WI38 (cell line): ENCODE measurements at regions not wholly inside any gene's neighbourhood (a gene's known extent, or its start where the extent isn't known, plus 50 kb on each side); places are given as distances from the start of the nearest gene placed in this dataset.

Source experiments
- H3K4me3 ChIP-seq: 2 replicates; pipeline ENCODE4 v1.5.1; 2011; ENCODE audit warnings: low read depth, mild to moderate bottlenecking, control low read depth, low read length
- TF ChIP-seq, protein P1 (sequence below): IDR thresholded peaks from 2 replicates; pipeline ENCODE4 v1.5.1; 2012; ENCODE audit warnings: low read depth, mild to moderate bottlenecking, control low read depth, low read length

DNA sequence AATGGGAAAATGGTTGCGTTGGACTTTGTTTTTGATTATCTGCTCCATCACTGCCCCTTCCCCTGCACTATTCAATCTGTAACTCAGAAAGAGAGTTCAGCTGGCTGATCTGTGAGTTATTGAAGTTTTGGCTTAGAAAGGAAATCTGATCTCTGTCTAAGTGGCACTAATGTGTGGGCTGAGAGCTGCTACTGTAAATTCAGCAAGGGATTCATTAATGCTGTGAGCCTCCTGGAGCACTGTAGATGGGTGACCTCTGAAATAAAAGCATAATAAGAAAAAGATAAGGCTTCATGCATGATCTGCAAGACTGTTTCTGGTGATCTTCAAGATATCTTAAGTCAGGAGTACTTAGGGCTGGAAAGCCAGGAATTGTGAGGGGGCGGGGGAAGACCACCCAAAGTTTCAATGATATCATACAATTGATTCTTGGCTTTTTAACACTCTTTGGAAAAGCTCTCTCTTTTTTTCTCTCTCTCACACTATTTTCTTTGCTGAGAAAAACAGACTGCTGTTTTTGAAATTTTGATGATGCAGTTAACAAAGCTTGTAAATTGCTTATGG is 101.1 kb downstream of the C12orf75 start:
- no peak overlapping the region for H3K4me3 ChIP-seq
- TF ChIP-seq, protein P1, sequence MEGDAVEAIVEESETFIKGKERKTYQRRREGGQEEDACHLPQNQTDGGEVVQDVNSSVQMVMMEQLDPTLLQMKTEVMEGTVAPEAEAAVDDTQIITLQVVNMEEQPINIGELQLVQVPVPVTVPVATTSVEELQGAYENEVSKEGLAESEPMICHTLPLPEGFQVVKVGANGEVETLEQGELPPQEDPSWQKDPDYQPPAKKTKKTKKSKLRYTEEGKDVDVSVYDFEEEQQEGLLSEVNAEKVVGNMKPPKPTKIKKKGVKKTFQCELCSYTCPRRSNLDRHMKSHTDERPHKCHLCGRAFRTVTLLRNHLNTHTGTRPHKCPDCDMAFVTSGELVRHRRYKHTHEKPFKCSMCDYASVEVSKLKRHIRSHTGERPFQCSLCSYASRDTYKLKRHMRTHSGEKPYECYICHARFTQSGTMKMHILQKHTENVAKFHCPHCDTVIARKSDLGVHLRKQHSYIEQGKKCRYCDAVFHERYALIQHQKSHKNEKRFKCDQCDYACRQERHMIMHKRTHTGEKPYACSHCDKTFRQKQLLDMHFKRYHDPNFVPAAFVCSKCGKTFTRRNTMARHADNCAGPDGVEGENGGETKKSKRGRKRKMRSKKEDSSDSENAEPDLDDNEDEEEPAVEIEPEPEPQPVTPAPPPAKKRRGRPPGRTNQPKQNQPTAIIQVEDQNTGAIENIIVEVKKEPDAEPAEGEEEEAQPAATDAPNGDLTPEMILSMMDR, result no peak

DNA sequence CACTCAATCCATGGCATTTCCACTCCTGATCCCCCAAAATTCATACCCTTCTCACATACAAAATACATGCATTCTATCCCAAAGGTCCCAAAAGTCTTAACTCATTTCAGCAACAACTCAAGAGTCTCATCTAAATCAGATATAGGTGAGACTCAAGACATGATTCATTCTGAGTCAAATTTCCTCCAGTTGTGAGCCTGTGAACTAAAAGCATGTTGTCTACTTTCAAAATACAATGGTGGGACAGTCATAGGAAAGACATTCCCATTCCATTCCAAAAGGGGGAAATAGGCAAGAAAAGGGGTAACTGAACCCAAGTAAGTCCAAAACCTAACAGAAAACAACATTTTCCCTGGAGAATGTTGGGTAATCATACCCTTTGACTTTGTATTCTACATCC is 103.3 kb downstream of the C12orf75 start:
- H3K4me3 ChIP-seq, result no peak overlapping the region
- TF ChIP-seq, protein P1, result no peak

DNA sequence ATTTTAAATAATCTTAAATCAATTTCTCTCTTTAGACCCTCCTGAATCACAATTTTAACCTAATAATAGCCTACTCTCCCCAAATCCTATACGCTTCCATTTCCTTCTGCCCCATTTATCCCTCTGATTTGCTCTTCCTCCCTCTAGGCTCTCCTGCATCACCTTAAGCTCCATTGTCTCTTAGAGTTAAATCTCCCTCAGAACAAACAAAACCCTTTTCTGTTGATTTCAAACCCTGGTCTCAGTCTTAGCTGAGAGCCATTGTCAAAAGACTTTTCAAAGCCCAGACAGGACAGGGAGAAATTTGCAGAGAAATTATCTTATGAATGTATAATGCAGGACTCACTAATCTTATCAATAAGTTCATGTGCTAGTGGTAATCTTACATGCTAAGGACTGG is 106.1 kb downstream of the C12orf75 start:
- TF ChIP-seq, protein P1, result no peak
- H3K4me3 ChIP-seq, result no peak overlapping the region

DNA sequence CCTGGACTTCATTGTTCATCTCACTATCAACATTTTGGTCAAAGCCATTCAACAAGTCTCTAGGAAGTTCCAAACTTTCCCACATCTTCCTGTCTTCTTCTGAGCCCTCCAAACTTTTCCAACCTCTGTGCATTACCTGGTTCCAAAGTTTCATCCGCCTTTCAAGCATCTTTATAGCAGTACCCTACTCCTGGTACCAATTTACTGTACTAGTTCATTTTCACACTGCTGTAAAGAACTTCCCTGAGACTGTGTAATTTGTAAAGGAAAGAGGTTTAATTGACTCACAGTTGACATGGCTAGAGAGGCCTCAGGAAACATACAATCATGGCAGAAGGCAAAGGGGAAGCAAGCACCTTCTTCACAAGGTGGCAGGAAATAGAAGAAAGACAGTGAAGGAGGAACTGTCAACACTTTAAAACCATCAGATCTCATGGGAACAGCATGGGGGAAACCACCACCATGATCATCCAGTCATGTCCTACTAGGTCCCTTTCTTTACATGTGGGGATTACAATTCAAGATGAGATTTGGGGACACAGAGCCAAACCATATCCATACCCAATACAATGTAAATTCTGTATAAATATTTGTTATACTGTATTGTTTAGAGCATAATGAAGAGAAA is 109.7 kb downstream of the C12orf75 start:
- TF ChIP-seq, protein P1, result no peak
- H3K4me3 ChIP-seq, result no peak overlapping the region

DNA sequence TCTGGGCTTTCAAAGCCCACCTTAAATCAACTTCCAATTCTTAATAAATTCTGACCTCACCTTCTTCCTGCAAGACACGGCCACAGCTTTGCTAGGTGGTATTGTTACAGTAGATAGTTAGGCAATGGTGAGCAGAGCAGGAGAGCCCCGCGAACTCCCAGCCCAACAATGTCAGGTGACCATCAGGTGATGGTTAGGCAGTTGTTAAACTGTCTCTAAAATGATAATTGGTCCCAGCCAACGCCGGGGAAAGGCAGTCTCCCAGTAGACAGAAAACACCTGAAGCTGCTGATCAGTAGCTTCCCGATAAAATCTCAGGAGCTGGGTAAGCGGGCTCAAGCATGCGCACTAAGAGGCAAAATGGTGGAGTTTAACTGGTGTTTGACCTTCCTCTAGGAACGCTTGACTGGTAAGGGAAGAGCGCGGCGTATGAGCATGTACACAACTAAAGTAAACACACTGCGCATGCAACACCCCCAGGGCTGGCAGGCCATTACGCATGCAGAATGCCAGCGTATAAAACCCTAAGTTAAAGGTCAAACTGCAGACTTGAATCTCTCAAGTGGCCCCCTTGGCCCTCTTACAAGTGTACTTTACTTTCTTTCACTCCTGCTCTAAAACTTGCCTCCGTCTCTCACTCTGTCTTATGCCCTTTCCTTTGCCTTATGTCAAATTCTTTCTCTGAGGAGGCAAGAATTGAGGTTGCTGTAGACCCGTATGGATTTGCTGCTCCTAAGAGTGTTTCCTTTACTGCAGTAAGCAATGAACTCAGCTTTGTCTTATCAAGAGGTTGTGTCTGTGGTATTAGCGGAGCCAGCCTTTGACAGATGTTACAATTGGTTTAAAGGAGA is 113.5 kb downstream of the C12orf75 start:
- no peak overlapping the region for H3K4me3 ChIP-seq
- TF ChIP-seq, protein P1, result no peak

DNA sequence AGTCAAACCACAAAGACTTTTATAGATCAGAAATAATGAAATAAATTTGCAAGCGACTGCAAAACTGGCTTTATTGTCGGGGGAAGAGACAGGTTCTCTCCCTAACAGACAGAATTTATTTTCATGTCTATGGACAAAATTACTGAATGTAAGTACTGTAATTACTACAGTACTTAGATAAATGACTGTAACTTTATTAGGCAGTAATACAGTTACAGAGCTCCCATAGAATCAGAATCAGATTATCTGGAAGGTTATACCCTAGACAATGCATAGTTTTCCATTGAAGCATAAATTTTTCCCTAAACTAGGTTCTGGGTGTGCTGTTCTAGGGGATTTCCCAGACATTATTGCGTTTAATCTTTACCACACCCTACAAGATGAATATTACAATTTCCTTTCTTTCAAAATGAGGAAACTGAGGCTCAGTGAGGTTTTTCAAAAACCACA is 114.2 kb downstream of the C12orf75 start:
- H3K4me3 ChIP-seq, result no peak overlapping the region
- TF ChIP-seq, protein P1, result no peak

DNA sequence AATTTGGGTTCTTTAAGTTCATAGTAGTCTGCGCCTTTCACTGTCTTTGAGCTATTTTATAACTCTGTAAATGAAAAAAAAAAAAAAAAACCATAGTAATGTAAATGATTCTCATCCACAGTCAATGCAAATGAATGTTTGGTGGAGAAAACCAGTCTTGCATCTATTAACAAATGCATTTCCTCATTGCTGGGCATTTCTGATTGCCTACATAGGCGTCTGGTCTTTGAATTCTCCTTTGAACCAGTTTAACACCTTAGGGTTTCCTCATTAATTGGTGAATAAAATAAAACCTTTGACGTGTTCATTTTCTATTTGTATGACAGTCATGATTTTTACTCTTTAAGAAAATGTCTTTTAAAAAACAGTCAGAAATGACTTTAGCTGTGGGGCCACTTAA is 114.8 kb downstream of the C12orf75 start:
- TF ChIP-seq, protein P1, result no peak
- no peak overlapping the region for H3K4me3 ChIP-seq
